GM12878 (cell line): ENCODE measurements at regions not wholly inside any gene's neighbourhood (a gene's known extent, or its start where the extent isn't known, plus 50 kb on each side); places are given as distances from the start of the nearest gene placed in this dataset.

Experiments
- ATAC-seq: fragments of 200-7000 bp; cut with Tn5 transposase; 3 replicates; pipeline ENCODE4 v1.9.1; 2020; ENCODE audit warnings: mild to moderate bottlenecking, moderate library complexity
- BruUV-seq: library from RNA; stranded (reverse); fragments of 400-500 nt; replicated peaks from 2 replicates; lab custom pipeline; 2021; lab: Mats Ljungman, UMichigan
- CTCF ChIA-PET: fragments of 300-600 bp; sonication (Branson Sonifier 250); formaldehyde crosslinking; extraction: SDS; loops from one replicate; lab custom pipeline; 2021; ENCODE audit warnings: inconsistent platforms; lab: Yijun Ruan, JAX
- POLR2A ChIA-PET: fragments of 350-600 bp; formaldehyde crosslinking; extraction: SDS; loops from one replicate; lab custom pipeline; 2021; ENCODE audit warnings: inconsistent platforms; lab: Charles Lee
- RAD21 ChIA-PET: fragments of 300-600 bp; sonication (Branson Sonifier 250); formaldehyde crosslinking; loops from one replicate; lab custom pipeline; 2023; ENCODE audit warnings: antibody characterized with exemption; ENCODE audit not compliant: unreplicated experiment; lab: Charles Lee
- SMC1A ChIA-PET: fragments of 300-600 bp; sonication (Branson Sonifier 250); formaldehyde crosslinking; loops from one replicate; lab custom pipeline; 2023; ENCODE audit not compliant: unreplicated experiment, uncharacterized antibody; lab: Charles Lee
- DNase-seq: peaks from one replicate; pipeline ENCODE4 v3.0.0-alpha.2; 2011; ENCODE audit warnings: low read depth, low spot score
- FAIRE-seq: peaks from 3 replicates; lab custom pipeline; 2011; peaks lifted over from hg19 to GRCh38; lab: Jason Lieb, UNC
- H2AFZ ChIP-seq: 2 replicates; pipeline ENCODE4 v1.6.0; 2011; ENCODE audit warnings: low read depth, low read length, control low read depth; ENCODE audit not compliant: control insufficient read depth
- H3K27ac ChIP-seq: 2 replicates; pipeline ENCODE4 v1.5.1; 2011; ENCODE audit warnings: control low read depth; ENCODE audit not compliant: control insufficient read depth, insufficient read depth
- H3K27me3 ChIP-seq, 2 experiments: replicated peaks in 1 of 2; 2 replicates each; pipeline versions ENCODE4 v1.6.0 to v1.6.1; 2011; ENCODE audit warnings: low read length in 1 of 2; ENCODE audit not compliant: control insufficient read depth in 2 of 2, insufficient read depth in 2 of 2
- H3K36me3 ChIP-seq, 2 experiments: 2 replicates each; pipeline ENCODE4 v1.5.1; 2011; ENCODE audit warnings: low read length in 1 of 2; ENCODE audit not compliant: control insufficient read depth in 2 of 2, insufficient read depth in 2 of 2
- H3K4me1 ChIP-seq: 2 replicates; pipeline ENCODE4 v1.6.1; 2011; ENCODE audit warnings: mild to moderate bottlenecking, low read length, moderate library complexity, mixed read lengths; ENCODE audit not compliant: control insufficient read depth, insufficient read depth
- H3K4me2 ChIP-seq: 2 replicates; pipeline ENCODE4 v1.6.0; 2011; ENCODE audit warnings: control low read depth; ENCODE audit not compliant: control insufficient read depth, insufficient read depth
- H3K4me3 ChIP-seq: fragments of 200-600 bp; sonication (generic); 2 replicates; pipeline ENCODE4 v1.5.1; 2016
- H3K79me2 ChIP-seq: 2 replicates; pipeline ENCODE4 v1.6.0; 2011; ENCODE audit warnings: low read length; ENCODE audit not compliant: control insufficient read depth, insufficient read depth
- H3K9ac ChIP-seq: 2 replicates; pipeline ENCODE4 v1.8.0; 2011; ENCODE audit warnings: low read length, control low read depth, mixed read lengths; ENCODE audit not compliant: control insufficient read depth, insufficient read depth
- H3K9me3 ChIP-seq: replicated peaks from 3 replicates; pipeline ENCODE4 v1.5.1; 2011; ENCODE audit warnings: mild to moderate bottlenecking, low read length; ENCODE audit not compliant: control insufficient read depth, insufficient read depth
- H4K20me1 ChIP-seq: 2 replicates; pipeline ENCODE4 v1.6.0; 2011; ENCODE audit not compliant: control insufficient read depth, insufficient read depth
- BCLAF1 ChIP-seq: fragments of 450-650 bp; IDR thresholded peaks from 2 replicates; pipeline ENCODE4 v1.6.1; 2017; ENCODE audit warnings: antibody characterized with exemption, mild to moderate bottlenecking, moderate library complexity
- EED ChIP-seq: sonication (generic); IDR thresholded peaks from 2 replicates; pipeline ENCODE4 v1.6.1; 2016; ENCODE audit warnings: antibody characterized with exemption, low read depth
- IKZF2 ChIP-seq, 2 experiments: fragments of 450-650 bp; IDR thresholded peaks; 2 replicates each; pipeline ENCODE4 v1.6.1; 2017; ENCODE audit warnings: mild to moderate bottlenecking in 2 of 2, moderate library complexity in 2 of 2
- JUNB ChIP-seq: IDR thresholded peaks from 2 replicates; pipeline ENCODE4 v1.6.1; 2016; ENCODE audit warnings: antibody characterized with exemption, mild to moderate bottlenecking
- NFIC ChIP-seq: IDR thresholded peaks from 2 replicates; pipeline ENCODE4 v1.6.1; 2012; ENCODE audit warnings: low read depth, mild to moderate bottlenecking, inconsistent platforms, low read length, moderate library complexity
- NFXL1 ChIP-seq: fragments of 450-650 bp; IDR thresholded peaks from 2 replicates; pipeline ENCODE4 v1.6.1; 2017; ENCODE audit warnings: antibody characterized with exemption, mild to moderate bottlenecking, borderline replicate concordance
- NR2C1 ChIP-seq: fragments of 450-650 bp; IDR thresholded peaks from 2 replicates; pipeline ENCODE4 v1.6.1; 2017; ENCODE audit warnings: antibody characterized with exemption, mild to moderate bottlenecking, moderate library complexity
- NR2C2 ChIP-seq: IDR thresholded peaks from 2 replicates; pipeline ENCODE4 v1.6.1; 2011; ENCODE audit warnings: borderline replicate concordance, low read depth; ENCODE audit not compliant: control insufficient read depth, insufficient read length
- NRF1 ChIP-seq: conservative IDR thresholded peaks from 2 replicates; pipeline ENCODE4 v1.6.1; 2011; ENCODE audit warnings: mild to moderate bottlenecking, low read depth, low read length, improper control_type of control experiment
- RBBP5 ChIP-seq: fragments of 200-600 bp; sonication (generic); conservative IDR thresholded peaks from 2 replicates; pipeline ENCODE4 v1.6.1; 2016
- SPI1 ChIP-seq: IDR thresholded peaks from 2 replicates; pipeline ENCODE4 v1.6.1; 2011; ENCODE audit warnings: low read depth, mild to moderate bottlenecking, low read length, moderate library complexity, borderline replicate concordance; ENCODE audit not compliant: insufficient read depth
- TCF3 ChIP-seq: IDR thresholded peaks from 2 replicates; pipeline ENCODE4 v1.6.1; 2012; ENCODE audit warnings: low read depth, mild to moderate bottlenecking, low read length, borderline replicate concordance; ENCODE audit not compliant: insufficient read depth
- USF1 ChIP-seq: IDR thresholded peaks from 2 replicates; pipeline ENCODE4 v1.6.1; 2011; ENCODE audit warnings: borderline replicate concordance, low read depth, mild to moderate bottlenecking, moderate library complexity, mixed read lengths, low read length; ENCODE audit not compliant: insufficient read depth; ENCODE audit errors: extremely low read length
- WRNIP1 ChIP-seq: IDR thresholded peaks from 2 replicates; pipeline ENCODE4 v1.6.1; 2011; ENCODE audit warnings: low read depth, low read length, improper control_type of control experiment, borderline replicate concordance
- WGBS: methylation state at CpG from one replicate; pipeline ENCODE4 v1.1.6; 2016; ENCODE audit warnings: low lambda C conversion rate; ENCODE audit not compliant: insufficient replicate concordance, insufficient coverage; ENCODE audit errors: missing lambda C conversion rate; 5-methylcytosine and 5-hydroxymethylcytosine counted together
- in situ Hi-C: fragments of 300-500 bp; cut with MboI; formaldehyde crosslinking; loops from 9 replicates; pipeline ENCODE4 v1.14.3; 2018; ENCODE audit warnings: mixed read lengths
- intact Hi-C: fragments of 100-400 bp; cut with micrococcal nuclease; formaldehyde crosslinking; loops from one replicate; pipeline ENCODE4 v1.14.2; 2022; ENCODE audit not compliant: unreplicated experiment

GRCh38 chr10:130652544-130652943 is 516.4 kb downstream of the GLRX3 start:
- H3K27ac ChIP-seq: no peak overlapping the region
- FAIRE-seq: no peak
- SMC1A ChIA-PET: no interaction called here
- H2AFZ ChIP-seq: no peak overlapping the region
- 66% methylated on average over 5 of the region's 5 CpGs for WGBS
- CTCF ChIA-PET: no interaction called here
- no peaks in the 10 kb centered on the region; the same call in 2 of the 3 replicates for H3K9me3 ChIP-seq
- ATAC-seq: no peak
- BruUV-seq: no TSS peak
- no peaks in the 10 kb centered on the region for H3K27me3 ChIP-seq
- no peak overlapping the region for H3K4me3 ChIP-seq
- POLR2A ChIA-PET: no interaction called here
- H3K9ac ChIP-seq: no peak overlapping the region
- H3K4me2 ChIP-seq: no peak overlapping the region
- no peak for TF ChIP-seq BCLAF1
- no peak for TF ChIP-seq NR2C2
- TF ChIP-seq NRF1: no peak
- intact Hi-C loops (no loop called here), in situ Hi-C loops (no loop called here)
- RAD21 ChIA-PET: no interaction called here
- no peak for DNase-seq
- H3K36me3 ChIP-seq: no peaks in the 10 kb centered on the region
- H3K4me1 ChIP-seq: no peaks in the 10 kb centered on the region
- no peaks in the 10 kb centered on the region for H4K20me1 ChIP-seq
- H3K79me2 ChIP-seq: no peaks in the 10 kb centered on the region

GRCh38 chr10:130652964-130653578 is 516.9 kb downstream of the GLRX3 start:
- H4K20me1 ChIP-seq: no peaks in the 10 kb centered on the region
- ChIA-PET RAD21 (no interaction called here), CTCF (interaction anchor here (0.7 kb wide), 1 partner anchor 41 kb away, joined by 4 read pairs; no protein-coding TSS in a partner anchor), SMC1A (no interaction called here), POLR2A (no interaction called here)
- H3K4me2 ChIP-seq: no peak overlapping the region
- DNase-seq (no peak), ATAC-seq (no peak), FAIRE-seq (no peak)
- H2AFZ ChIP-seq: no peak overlapping the region
- no peaks in the 10 kb centered on the region for H3K27me3 ChIP-seq
- no peak overlapping the region for H3K4me3 ChIP-seq
- no peaks in the 10 kb centered on the region for H3K36me3 ChIP-seq
- 38% methylated on average over 14 of the region's 14 CpGs for WGBS
- no peaks in the 10 kb centered on the region for H3K79me2 ChIP-seq
- no peak overlapping the region for H3K9ac ChIP-seq
- intact Hi-C loops: no loop called here
- in situ Hi-C loops: no loop called here
- H3K9me3 ChIP-seq: no peaks in the 10 kb centered on the region; the same call in 2 of the 3 replicates
- no TSS peak for BruUV-seq
- no peak overlapping the region for H3K27ac ChIP-seq
- no peaks in the 10 kb centered on the region for H3K4me1 ChIP-seq
- TF ChIP-seq NR2C1 (no peak), IKZF2 (IDR thresholded peaks at IDR 0.05) (no peak), NFIC (no peak), NFXL1 (no peak), WRNIP1 (no peak), USF1 (no peak), SPI1 (no peak), TCF3 (no peak), EED (no peak), JUNB (no peak), RBBP5 (no peak)
